ENCODE measurements at regions not wholly inside any gene's neighbourhood (a gene's known extent, or its start where the extent isn't known, plus 50 kb on each side); places are given as distances from the start of the nearest gene placed in this dataset.

DNA sequence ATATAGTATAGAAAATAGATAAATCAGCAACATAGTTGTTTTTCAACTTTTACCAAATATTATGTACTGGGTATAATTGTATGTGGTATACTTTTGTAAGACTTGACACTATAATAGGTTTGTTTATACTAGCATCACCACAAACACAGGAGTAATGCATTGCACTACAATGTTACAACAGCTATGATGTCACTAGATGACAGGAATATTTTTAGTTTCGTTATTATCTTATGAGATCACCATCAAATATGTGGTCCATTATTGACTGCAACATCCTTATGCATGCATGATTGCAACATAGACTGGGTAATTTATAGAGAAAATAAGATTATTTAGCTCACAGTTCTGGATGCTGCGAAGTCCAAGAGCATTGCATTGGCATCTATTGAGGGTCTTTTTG is 678.4 kb upstream of the ZNF804A start:
- no peak for DNase-seq
- no peaks in the 10 kb centered on the region for H3K4me1 ChIP-seq
- H3K27me3 ChIP-seq: no peaks in the 10 kb centered on the region
- TF ChIP-seq POLR2A (IDR thresholded peaks at IDR 0.05): no peak
- no peak for TF ChIP-seq CTCF (IDR thresholded peaks at IDR 0.05)
- no peak overlapping the region for H3K4me3 ChIP-seq
- H3K9me3 ChIP-seq: no peaks in the 10 kb centered on the region
- H3K27ac ChIP-seq: no peak overlapping the region
- H3K36me3 ChIP-seq: no peaks in the 10 kb centered on the region

DNA sequence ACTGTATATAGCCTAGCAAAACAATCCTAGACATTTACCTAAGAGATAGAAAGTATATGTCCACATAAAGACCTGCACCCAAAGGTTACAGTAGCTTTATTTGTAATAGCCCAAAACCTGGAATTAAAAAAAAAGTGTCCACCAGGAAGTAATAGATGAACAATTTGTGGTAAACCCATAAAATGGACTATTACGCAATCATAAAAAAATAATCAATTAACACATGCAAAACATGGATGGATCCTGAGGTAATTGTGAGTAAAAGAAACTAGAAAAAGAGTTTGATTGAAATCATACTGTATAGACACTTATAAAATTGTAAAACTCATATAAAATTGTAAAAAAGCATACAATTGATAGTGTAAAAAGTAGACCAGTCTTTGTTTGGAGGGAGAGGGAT is 673.0 kb upstream of the ZNF804A start:
- no peak for DNase-seq
- Histone ChIP-seq H3K36me3 (no peaks in the 10 kb centered on the region), H3K27ac (no peak overlapping the region), H3K4me1 (no peaks in the 10 kb centered on the region), H3K27me3 (no peaks in the 10 kb centered on the region), H3K4me3 (no peak overlapping the region), H3K9me3 (no peaks in the 10 kb centered on the region)
- TF ChIP-seq POLR2A (IDR thresholded peaks at IDR 0.05) (no peak), CTCF (IDR thresholded peaks at IDR 0.05) (no peak)

- no peak overlapping the region for H3K27ac ChIP-seq
- TF ChIP-seq CTCF (IDR thresholded peaks at IDR 0.05) (no peak), POLR2A (IDR thresholded peaks at IDR 0.05) (no peak)
Measured at GRCh38 chr2:183926433-183926832, 671.9 kb upstream of the ZNF804A start.

DNA sequence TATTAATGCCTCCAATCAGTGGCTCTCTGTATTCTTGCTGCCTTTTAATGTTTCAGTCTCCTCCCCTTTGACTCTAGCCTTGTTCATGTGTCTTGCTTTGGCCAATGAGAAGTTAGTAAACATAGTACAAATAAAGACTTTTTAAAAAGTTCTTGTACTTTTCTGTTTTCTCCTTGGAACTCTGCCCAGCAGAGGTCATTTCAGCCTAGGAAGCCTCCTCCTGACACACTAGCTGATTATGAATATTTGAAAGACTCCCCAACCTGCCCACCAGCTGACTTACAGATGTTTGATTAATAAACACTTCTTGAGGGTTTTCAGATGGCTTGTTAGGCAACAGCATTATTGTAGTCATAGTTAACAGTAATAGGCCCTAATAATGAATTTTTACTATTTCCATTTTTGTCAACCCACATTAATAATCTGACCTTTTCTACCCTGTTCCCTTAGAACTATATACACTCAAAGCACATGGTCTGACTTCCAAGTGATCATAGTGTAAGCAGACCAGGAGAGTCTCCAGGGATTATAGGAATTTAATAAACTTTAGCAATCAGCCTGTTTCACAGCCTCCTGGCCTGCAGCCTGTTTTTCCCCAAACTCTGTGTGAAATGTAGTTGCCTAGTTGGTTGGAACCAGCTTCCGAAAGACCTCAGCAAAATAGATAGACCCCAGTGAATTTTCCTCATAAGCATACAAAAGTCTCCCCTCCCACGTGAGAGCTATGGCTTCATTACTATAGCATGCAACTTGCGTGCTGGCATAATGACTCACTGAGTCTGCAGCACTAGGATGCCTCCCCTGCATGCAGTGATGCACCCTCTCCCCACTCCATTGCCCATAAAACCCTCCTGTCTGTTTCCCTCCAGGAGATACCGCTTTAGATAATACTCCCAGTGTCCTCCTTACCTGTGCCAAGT is 670.7 kb upstream of the ZNF804A start:
- no peaks in the 10 kb centered on the region for H3K36me3 ChIP-seq
- peak overlapping the region in 1 of 4 donors; percentile 14 for H3K27ac ChIP-seq
- TF ChIP-seq CTCF (IDR thresholded peaks at IDR 0.05): no peak
- TF ChIP-seq POLR2A (IDR thresholded peaks at IDR 0.05): no peak
- H3K4me3 ChIP-seq: no peak overlapping the region
- DNase-seq: no peak
- H3K9me3 ChIP-seq: no peaks in the 10 kb centered on the region
- H3K4me1 ChIP-seq: no peaks in the 10 kb centered on the region
- no peaks in the 10 kb centered on the region for H3K27me3 ChIP-seq

More at GRCh38 chr2:183926433-183926832, 671.9 kb upstream of the ZNF804A start:
- Histone ChIP-seq H3K4me3 (no peak overlapping the region), H3K9me3 (no peaks in the 10 kb centered on the region), H3K36me3 (no peaks in the 10 kb centered on the region), H3K4me1 (no peaks in the 10 kb centered on the region), H3K27me3 (no peaks in the 10 kb centered on the region)
- DNase-seq: no peak

GRCh38 chr2:183935005-183935404 is 663.3 kb upstream of the ZNF804A start:
- Histone ChIP-seq H3K36me3 (no peaks in the 10 kb centered on the region), H3K4me1 (no peaks in the 10 kb centered on the region), H3K27me3 (no peaks in the 10 kb centered on the region), H3K27ac (no peak overlapping the region), H3K4me3 (no peak overlapping the region), H3K9me3 (peaks cover 0 to 3% (median 0%) of the 10 kb centered on the region in 4 donors)
- DNase-seq: no peak
- TF ChIP-seq POLR2A (IDR thresholded peaks at IDR 0.05): no peak
- no peak for TF ChIP-seq CTCF (IDR thresholded peaks at IDR 0.05)

Measured in Peyer's patch (tissue), 4 donors.